B cell (primary cell): ENCODE measurements at regions not wholly inside any gene's neighbourhood (a gene's known extent, or its start where the extent isn't known, plus 50 kb on each side); places are given as distances from the start of the nearest gene placed in this dataset.

Experiments
- ATAC-seq: fragments of 200-7000 bp; cut with Tn5 transposase; one replicate; pipeline ENCODE4 v1.10.0; 2021; ENCODE audit warnings: low read depth, mild to moderate bottlenecking, moderate number of reproducible peaks, moderate library complexity
- CTCF ChIA-PET: fragments of 350-600 bp; sonication (Branson Sonifier 250); formaldehyde crosslinking; loops from one replicate; lab custom pipeline; 2021; ENCODE audit warnings: antibody characterized with exemption, inconsistent platforms; lab: Charles Lee
- POLR2A ChIA-PET: fragments of 350-600 bp; sonication (Branson Sonifier 250); formaldehyde crosslinking; loops from one replicate; lab custom pipeline; 2021; ENCODE audit warnings: antibody characterized with exemption; lab: Charles Lee
- DNase-seq: peaks from one replicate; pipeline ENCODE4 v3.0.0; 2013
- H2AFZ ChIP-seq: 2 replicates; pipeline ENCODE4 v1.6.1; 2012; ENCODE audit warnings: mild to moderate bottlenecking, low read depth, low read length; ENCODE audit not compliant: insufficient read depth, poor library complexity, severe bottlenecking
- H3K27ac ChIP-seq, 2 donors: 1 replicate in 1 of 2; 2 replicates in 1 of 2; pipeline ENCODE4 v1.5.1; 2012 to 2013; ENCODE audit warnings: low read length in 2 of 2, mild to moderate bottlenecking in 2 of 2, moderate library complexity in 1 of 2
- H3K27me3 ChIP-seq, 4 experiments: fragments of 200-600 bp in 1 of 4; sonication (generic) in 1 of 4; replicated peaks in 1 of 4; 1 replicate in 2 of 4; 2 replicates in 2 of 4; pipeline versions ENCODE4 v1.6.1 to v1.7.0; 2013 to 2016; ENCODE audit warnings: low read length in 3 of 4, mild to moderate bottlenecking in 2 of 4, mixed read lengths in 1 of 4, moderate library complexity in 1 of 4; ENCODE audit not compliant: insufficient read depth in 4 of 4, control insufficient read depth in 3 of 4; ENCODE audit errors: control extremely low read depth in 1 of 4
- H3K36me3 ChIP-seq, 2 experiments: replicated peaks in 1 of 2; 1 replicate in 1 of 2; 2 replicates in 1 of 2; pipeline versions ENCODE4 v1.6.1 to v1.7.1; 2013; ENCODE audit warnings: low read length in 1 of 2; ENCODE audit not compliant: insufficient read depth in 2 of 2, control insufficient read depth in 1 of 2; ENCODE audit errors: control extremely low read depth in 1 of 2, extremely low read depth in 1 of 2
- H3K4me1 ChIP-seq, 2 donors: fragments of 200-600 bp in 1 of 2; sonication (generic) in 1 of 2; 1 replicate in 1 of 2; 2 replicates in 1 of 2; pipeline versions ENCODE4 v1.5.1 to v1.6.1; 2013 to 2017; ENCODE audit warnings: low read length in 2 of 2; ENCODE audit not compliant: control insufficient read depth in 2 of 2, insufficient read depth in 2 of 2
- H3K4me2 ChIP-seq: replicated peaks from 2 replicates; pipeline ENCODE3; 2012; ENCODE audit warnings: mild to moderate bottlenecking, low read depth, low read length; ENCODE audit not compliant: poor library complexity, severe bottlenecking
- H3K4me3 ChIP-seq, 5 experiments: fragments of 200-600 bp in 1 of 5; sonication (generic) in 1 of 5; 1 replicate in 3 of 5; 2 replicates in 2 of 5; pipeline versions ENCODE4 v1.5.1 to v1.7.0; 2011 to 2016; ENCODE audit warnings: low read length in 4 of 5, mild to moderate bottlenecking in 4 of 5, low read depth in 2 of 5, control low read depth in 1 of 5, moderate library complexity in 1 of 5; ENCODE audit not compliant: insufficient read depth in 1 of 5; ENCODE audit errors: control extremely low read depth in 1 of 5, extremely low read depth in 1 of 5
- H3K79me2 ChIP-seq: fragments of 200-600 bp; sonication (generic); one replicate; pipeline ENCODE4 v1.6.0; 2016; ENCODE audit warnings: low read length; ENCODE audit not compliant: control insufficient read depth, insufficient read depth
- H3K9ac ChIP-seq: fragments of 200-600 bp; sonication (generic); 2 replicates; pipeline ENCODE4 v1.6.1; 2017; ENCODE audit warnings: mild to moderate bottlenecking, low read length, moderate library complexity
- H3K9me3 ChIP-seq, 3 donors: one replicate each; pipeline versions ENCODE4 v1.6.1 to v1.7.1; 2013; ENCODE audit warnings: low read length in 2 of 3; ENCODE audit not compliant: control insufficient read depth in 2 of 3, insufficient read depth in 1 of 3; ENCODE audit errors: control extremely low read depth in 1 of 3
- H4K20me1 ChIP-seq: 2 replicates; pipeline ENCODE4 v1.6.0; 2012; ENCODE audit warnings: mild to moderate bottlenecking, low read length; ENCODE audit not compliant: insufficient read depth, control insufficient read depth, poor library complexity, severe bottlenecking
- H3K27ac Mint-ChIP-seq: one replicate; pipeline ENCODE4 v1.8.0; 2021; ENCODE audit warnings: mixed read lengths
- H3K27me3 Mint-ChIP-seq: one replicate; pipeline ENCODE4 v1.8.0; 2021; ENCODE audit warnings: mixed read lengths
- H3K4me1 Mint-ChIP-seq: one replicate; pipeline ENCODE4 v1.8.0; 2021; ENCODE audit warnings: mixed read lengths
- H3K4me3 Mint-ChIP-seq: one replicate; pipeline ENCODE4 v1.8.0; 2021; ENCODE audit warnings: mixed read lengths
- H3K9me3 Mint-ChIP-seq: one replicate; pipeline ENCODE4 v1.8.0; 2022; ENCODE audit warnings: mixed read lengths; ENCODE audit not compliant: insufficient read depth
- EZH2 ChIP-seq: IDR thresholded peaks from 2 replicates; pipeline ENCODE4 v1.6.1; 2012; ENCODE audit warnings: borderline replicate concordance, low read depth, mild to moderate bottlenecking, moderate library complexity, low read length; ENCODE audit not compliant: insufficient read depth, poor library complexity, severe bottlenecking
- WGBS: methylation state at CpG from one replicate; pipeline ENCODE4 v1.1.5; 2013; ENCODE audit warnings: missing lambda C conversion rate; ENCODE audit not compliant: insufficient coverage; 5-methylcytosine and 5-hydroxymethylcytosine counted together
- intact Hi-C: fragments of 100-400 bp; cut with micrococcal nuclease; formaldehyde crosslinking; loops from one replicate; pipeline ENCODE4 v1.10.0; 2022
- TF ChIP-seq, protein P1 (sequence below): fragments of 200-600 bp; IDR thresholded peaks from one replicate; pipeline ENCODE4 v1.8.0; 2022; ENCODE audit warnings: antibody characterized with exemption, mild to moderate bottlenecking

DNA sequence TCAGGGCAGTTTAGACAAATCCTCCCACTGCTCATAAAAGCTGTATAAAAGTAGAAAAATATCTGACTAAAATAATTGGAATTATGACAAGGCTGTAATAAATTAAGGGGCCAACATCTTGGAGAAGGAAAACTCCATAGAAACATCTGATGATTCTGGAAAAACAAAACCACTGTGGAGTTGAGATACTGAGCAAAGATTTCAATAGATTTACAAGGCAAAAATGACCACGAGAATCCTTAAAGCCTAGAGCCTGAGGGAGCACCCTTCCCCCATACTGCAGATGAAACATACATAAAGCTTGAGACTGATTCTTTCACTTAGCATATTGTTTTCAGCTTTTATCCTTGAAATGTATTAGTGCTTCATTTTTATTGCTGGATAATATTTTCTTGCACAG is 286.4 kb upstream of the MMADHC start:
- no peaks in the 10 kb centered on the region for H4K20me1 ChIP-seq
- no peak overlapping the region for H3K4me2 ChIP-seq
- intact Hi-C loops, result no loop called here
- no peak for DNase-seq
- Mint-ChIP-seq H3K4me3 (no peak overlapping the region), H3K27me3 (no peaks in the 10 kb centered on the region), H3K9me3 (peaks cover 7% of the 10 kb centered on the region), H3K27ac (no peak overlapping the region), H3K4me1 (no peaks in the 10 kb centered on the region)
- no peak for TF ChIP-seq EZH2
- TF ChIP-seq, protein P1, sequence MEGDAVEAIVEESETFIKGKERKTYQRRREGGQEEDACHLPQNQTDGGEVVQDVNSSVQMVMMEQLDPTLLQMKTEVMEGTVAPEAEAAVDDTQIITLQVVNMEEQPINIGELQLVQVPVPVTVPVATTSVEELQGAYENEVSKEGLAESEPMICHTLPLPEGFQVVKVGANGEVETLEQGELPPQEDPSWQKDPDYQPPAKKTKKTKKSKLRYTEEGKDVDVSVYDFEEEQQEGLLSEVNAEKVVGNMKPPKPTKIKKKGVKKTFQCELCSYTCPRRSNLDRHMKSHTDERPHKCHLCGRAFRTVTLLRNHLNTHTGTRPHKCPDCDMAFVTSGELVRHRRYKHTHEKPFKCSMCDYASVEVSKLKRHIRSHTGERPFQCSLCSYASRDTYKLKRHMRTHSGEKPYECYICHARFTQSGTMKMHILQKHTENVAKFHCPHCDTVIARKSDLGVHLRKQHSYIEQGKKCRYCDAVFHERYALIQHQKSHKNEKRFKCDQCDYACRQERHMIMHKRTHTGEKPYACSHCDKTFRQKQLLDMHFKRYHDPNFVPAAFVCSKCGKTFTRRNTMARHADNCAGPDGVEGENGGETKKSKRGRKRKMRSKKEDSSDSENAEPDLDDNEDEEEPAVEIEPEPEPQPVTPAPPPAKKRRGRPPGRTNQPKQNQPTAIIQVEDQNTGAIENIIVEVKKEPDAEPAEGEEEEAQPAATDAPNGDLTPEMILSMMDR, result no peak
- H3K9me3 ChIP-seq, result no peaks in the 10 kb centered on the region
- ChIA-PET POLR2A (no interaction called here), CTCF (no interaction called here)
- no peak overlapping the region for H3K27ac ChIP-seq
- no peak overlapping the region for H3K4me3 ChIP-seq
- H3K27me3 ChIP-seq, result no peaks in the 10 kb centered on the region
- ATAC-seq, result no peak
- no peak overlapping the region for H2AFZ ChIP-seq
- no peak overlapping the region for H3K9ac ChIP-seq
- no CpG with 5 or more reads among the region's 1 CpG for WGBS
- no peaks in the 10 kb centered on the region for H3K4me1 ChIP-seq
- no peaks in the 10 kb centered on the region for H3K36me3 ChIP-seq
- no peaks in the 10 kb centered on the region for H3K79me2 ChIP-seq

DNA sequence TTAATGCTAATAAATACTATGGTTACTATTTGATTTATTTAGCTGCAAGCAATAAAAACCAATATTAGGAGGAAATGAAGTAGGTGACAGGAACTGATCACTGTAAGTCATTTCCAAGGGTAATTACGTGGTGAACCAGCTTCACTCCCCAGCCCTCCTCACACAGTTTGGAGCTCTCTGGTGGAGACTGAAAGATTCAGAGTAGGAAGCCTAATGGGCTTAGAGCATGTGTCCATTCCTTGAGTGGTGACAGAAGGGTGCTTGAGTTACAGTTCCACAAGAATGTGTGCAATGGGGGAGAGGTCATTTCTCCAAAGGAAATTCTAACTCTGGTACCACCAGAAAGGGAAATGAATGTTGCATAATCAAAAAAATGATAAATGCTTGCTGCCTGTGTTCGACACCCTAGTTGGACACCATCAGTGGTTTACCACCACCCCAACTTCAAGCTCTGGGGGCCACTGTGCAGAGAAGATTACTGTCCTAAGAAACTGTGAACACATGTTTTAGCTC is 285.1 kb upstream of the MMADHC start:
- Histone ChIP-seq H4K20me1 (no peaks in the 10 kb centered on the region), H3K27ac (no peak overlapping the region), H2AFZ (no peak overlapping the region), H3K4me1 (no peaks in the 10 kb centered on the region), H3K9ac (no peak overlapping the region), H3K4me3 (no peak overlapping the region), H3K79me2 (no peaks in the 10 kb centered on the region), H3K27me3 (no peaks in the 10 kb centered on the region), H3K36me3 (no peaks in the 10 kb centered on the region), H3K4me2 (no peak overlapping the region), H3K9me3 (peaks cover 0 to 3% (median 0%) of the 10 kb centered on the region in 3 donors)
- Mint-ChIP-seq H3K4me1 (no peaks in the 10 kb centered on the region), H3K4me3 (no peak overlapping the region), H3K27ac (no peak overlapping the region), H3K27me3 (no peaks in the 10 kb centered on the region), H3K9me3 (peaks cover 7% of the 10 kb centered on the region)
- ATAC-seq (no peak), DNase-seq (no peak)
- ChIA-PET POLR2A (no interaction called here), CTCF (no interaction called here)
- TF ChIP-seq EZH2, result no peak
- TF ChIP-seq, protein P1, result no peak
- WGBS, result no CpG with 5 or more reads among the region's 2 CpGs
- intact Hi-C loops, result no loop called here
